T-helper 1 cell (primary cell): ENCODE measurements at regions not wholly inside any gene's neighbourhood (a gene's known extent, or its start where the extent isn't known, plus 50 kb on each side); places are given as distances from the start of the nearest gene placed in this dataset.

Source experiments
- DNase-seq, 5 donors: peaks; one replicate each; pipeline ENCODE4 v3.0.0-alpha.2; 2012 to 2020

- no peak for DNase-seq
Observed at GRCh38 chr18:29309366-29309765, 1132.4 kb upstream of the CDH2 start.

GRCh38 chr18:29307982-29308381 is 1131.1 kb upstream of the CDH2 start:
- no peak for DNase-seq

GRCh38 chr18:29307231-29307630 is 1130.3 kb upstream of the CDH2 start:
- DNase-seq, result no peak

DNA sequence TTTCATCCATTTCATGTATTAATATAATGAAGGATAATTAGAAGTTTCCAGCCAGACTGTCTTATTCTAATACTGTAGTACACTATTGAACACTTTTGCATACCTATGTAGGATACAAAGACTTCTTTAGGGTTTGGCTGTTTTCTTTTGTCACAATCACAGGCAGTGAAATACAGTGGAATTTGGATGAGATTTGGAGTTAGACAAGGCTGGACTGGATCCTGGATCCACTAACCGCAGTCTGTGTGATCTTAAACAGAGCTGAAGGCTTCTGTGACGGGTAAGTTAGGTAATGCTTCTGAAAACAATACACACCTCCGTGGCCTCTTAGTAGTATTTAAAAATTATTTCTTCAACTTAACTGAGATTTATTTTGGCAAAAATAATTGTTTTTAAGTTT is 1128.6 kb upstream of the CDH2 start:
- DNase-seq, result no peak

- no peak for DNase-seq
Observed at GRCh38 chr18:29301048-29301447, 1124.1 kb upstream of the CDH2 start.

GRCh38 chr18:29285471-29285870 is 1108.5 kb upstream of the CDH2 start:
- no peak for DNase-seq

DNA sequence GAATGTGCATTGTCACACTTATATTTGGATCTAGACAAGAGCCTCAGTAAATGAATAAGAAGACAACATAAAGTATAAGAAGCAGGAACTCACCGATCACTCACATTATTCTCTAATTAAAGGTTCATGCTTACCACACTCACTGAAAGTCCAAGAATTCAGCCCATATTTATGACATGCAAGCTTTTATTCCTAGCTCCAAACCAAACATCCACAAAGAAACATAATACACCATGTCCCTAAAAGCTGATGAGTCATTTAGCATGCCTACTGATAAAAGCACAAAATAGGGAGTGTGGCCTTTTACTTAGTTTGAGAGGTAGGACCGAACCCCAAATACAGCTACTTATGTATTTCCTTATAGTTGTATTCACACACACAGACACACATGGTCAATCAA is 1094.6 kb upstream of the CDH2 start:
- DNase-seq, result no peak

DNA sequence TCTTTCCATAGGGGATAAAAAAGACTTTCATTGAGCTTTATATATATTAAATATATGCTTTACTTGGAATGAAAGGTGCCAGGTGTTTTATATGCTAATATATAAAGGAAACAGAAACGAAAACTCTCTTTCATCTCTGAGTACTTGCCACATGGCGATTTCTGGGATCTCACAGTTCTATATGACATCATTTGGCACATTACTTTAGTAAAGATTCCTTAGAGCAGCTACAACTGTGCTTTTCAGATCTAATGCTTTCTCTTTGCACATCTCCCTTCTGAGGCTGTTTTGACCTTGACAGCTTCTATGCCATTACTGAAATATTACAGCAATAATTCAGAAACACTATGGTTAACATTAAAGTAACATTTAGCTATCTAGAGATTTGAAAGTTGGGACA is 1082.9 kb upstream of the CDH2 start:
- no peak for DNase-seq

GRCh38 chr18:29254123-29254522 is 1077.2 kb upstream of the CDH2 start:
- no peak for DNase-seq

GRCh38 chr18:29251681-29252080 is 1074.8 kb upstream of the CDH2 start:
- DNase-seq, result no peak

DNA sequence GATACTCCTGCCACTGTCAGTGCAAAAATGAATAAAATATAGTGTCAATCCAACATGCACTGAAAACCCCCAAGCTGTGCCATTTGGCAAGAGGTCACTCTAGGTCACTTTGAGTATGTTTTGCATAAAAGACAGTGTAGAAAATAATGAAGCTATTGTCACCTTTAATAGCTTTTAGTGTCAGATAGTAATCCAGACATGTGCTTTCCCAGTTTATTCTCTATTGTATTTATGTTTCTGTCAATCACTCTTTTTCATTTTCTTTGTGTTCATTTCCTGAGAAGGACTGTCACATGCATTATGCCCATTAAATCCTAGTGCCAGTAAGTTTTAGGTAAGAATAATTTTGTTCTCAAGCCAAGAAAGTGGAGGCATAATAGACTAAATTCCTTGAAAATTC is 1073.9 kb upstream of the CDH2 start:
- no peak for DNase-seq

- no peak for DNase-seq
Observed at GRCh38 chr18:29250259-29250658, 1073.3 kb upstream of the CDH2 start.

DNA sequence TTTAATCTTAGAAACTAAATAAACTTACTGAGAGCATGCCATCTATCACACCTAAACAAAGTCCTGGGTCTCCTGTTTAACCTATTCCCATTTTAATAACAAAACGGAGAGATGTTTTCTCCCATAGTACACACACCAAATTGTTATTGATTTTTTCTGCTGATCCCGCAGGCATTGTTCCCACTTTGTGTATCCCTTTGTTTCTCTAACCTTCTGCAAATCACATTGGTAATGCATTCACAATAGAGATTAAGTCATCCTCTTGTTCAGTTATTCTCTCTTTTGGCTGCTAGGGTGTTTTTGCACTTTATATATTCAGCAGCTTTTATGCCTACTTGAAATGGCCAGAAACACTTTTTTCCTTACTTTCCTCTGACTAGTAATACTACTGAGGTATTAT is 1071.9 kb upstream of the CDH2 start:
- no peak for DNase-seq

GRCh38 chr18:29241199-29241598 is 1064.3 kb upstream of the CDH2 start:
- DNase-seq, result no peak

GRCh38 chr18:29234751-29235150 is 1057.8 kb upstream of the CDH2 start:
- no peak for DNase-seq

DNA sequence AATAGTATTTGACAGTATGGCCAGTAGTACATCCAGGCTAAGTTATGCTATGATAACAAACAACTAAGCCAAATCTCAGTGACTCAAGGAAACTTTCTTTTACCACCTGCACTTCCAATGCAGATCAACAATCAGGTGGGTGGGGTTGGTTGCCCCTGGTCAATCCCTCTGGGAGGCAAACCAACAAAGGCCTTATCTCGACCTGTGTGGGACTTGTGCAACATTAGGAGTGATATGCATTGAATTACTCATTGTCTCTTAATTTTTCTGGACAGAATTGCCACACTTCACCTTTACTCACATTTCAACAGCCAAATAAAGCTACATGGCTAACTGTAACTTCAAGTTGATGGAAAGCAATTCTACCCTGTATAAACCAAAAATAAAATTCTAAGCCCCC is 1049.3 kb upstream of the CDH2 start:
- no peak for DNase-seq

DNA sequence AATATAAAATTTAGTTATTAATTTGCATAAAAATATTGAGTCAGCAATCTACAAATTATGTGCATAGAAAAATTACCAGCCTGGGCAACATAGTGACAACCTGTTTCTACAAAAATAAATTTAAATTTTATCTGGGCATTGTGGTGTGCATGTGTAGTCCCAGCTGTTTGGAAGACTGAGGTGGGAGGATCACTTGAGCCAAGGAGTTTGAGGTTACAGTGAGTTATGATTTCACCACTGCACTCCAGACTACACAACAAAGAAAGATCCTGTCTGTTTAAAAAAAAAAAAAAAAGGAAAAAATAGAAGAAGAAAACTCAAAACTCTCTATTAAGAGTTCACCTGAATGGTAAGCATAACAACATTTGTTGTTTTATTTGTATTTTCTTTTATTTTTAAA is 1048.4 kb upstream of the CDH2 start:
- DNase-seq, result no peak

- DNase-seq, result no peak
Observed at GRCh38 chr18:29218091-29218490, 1041.2 kb upstream of the CDH2 start.

DNA sequence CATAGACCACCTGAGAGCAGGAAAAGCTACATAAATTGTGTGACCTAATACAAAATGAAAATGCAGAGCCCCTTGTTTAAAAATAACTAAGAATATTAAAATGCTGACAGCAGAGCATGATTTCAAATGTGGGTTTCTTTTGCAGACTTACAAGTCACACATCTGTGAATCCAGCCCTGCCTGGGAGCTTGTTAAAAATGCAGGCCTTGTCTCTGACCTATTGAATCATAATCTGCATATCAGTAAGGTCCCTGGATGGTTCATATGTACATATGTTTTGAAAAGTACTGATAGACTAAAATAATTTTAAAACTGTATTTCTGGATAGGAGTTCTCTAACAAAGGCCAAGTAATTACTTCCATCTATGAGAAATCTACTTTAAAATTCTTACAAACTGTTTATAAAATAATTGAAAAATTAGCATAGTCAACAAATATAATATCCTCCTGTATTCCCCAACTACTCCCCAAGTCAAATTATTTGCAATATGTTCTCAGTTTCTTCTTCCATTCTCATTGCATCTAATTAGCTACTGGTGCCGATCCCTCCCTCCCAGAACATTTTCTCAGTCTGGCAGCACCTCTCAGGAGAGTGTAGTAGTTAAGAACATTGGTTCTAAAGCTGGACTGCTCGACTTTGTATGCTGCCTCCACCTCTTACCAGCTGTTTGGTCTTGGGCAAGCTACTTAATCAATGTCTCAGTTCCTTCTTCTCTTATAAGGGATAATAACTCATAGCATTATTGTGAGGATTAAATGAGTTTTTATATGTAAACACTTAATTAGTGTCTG is 1040.4 kb upstream of the CDH2 start:
- DNase-seq, result no peak

- no peak for DNase-seq
Observed at GRCh38 chr18:29198834-29199233, 1021.9 kb upstream of the CDH2 start.

- DNase-seq, result no peak
Observed at GRCh38 chr18:29196307-29196706, 1019.4 kb upstream of the CDH2 start.

GRCh38 chr18:29191263-29191662 is 1014.3 kb upstream of the CDH2 start:
- DNase-seq, result no peak

GRCh38 chr18:29188760-29189159 is 1011.8 kb upstream of the CDH2 start:
- no peak for DNase-seq

DNA sequence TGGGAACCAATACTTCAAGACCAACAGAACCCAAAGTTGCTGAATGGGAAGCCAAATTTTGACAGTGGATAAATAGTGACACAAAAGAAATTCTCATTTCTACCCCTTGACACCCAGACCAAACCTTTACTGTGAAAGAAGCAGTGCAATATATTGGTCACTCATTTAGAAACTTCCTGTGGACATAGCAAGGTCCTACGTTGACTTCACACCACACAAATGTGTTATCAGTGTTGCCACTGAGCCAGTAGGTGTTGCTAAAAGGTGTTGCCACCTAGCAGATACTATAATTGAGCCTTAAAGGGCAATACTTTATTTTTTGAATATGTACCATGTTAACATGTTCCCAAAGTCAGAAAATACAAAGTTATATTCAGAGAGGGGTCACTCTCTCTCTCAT is 1008.9 kb upstream of the CDH2 start:
- DNase-seq, result no peak

DNA sequence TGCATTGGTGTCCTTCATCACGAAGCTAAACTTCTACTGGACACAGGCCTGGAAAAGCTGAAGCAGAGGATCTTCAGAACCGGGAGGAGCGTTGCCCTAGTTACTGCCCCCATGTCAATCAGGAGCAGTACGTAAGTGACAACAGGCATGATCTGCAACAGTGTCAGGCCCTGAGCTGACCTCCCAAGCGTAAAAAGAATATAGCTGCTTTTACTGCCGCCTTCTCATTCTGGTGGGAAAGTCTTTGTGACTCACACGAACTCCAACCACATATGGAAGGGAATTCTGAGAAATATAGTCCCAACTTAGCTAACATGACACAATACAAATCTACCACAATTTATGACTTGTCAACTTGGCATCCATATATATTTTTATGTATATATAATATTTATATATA is 1007.7 kb upstream of the CDH2 start:
- no peak for DNase-seq
